ENCODE measurements at regions not wholly inside any gene's neighbourhood (a gene's known extent, or its start where the extent isn't known, plus 50 kb on each side); places are given as distances from the start of the nearest gene placed in this dataset.

- TF ChIP-seq POLR2A (IDR thresholded peaks at IDR 0.05) = no peak
- TF ChIP-seq CTCF (IDR thresholded peaks at IDR 0.05) = no peak
These were observed 61.1 kb upstream of the PICALM start for GRCh38 chr11:86129740-86130540.
